ENCODE measurements at regions not wholly inside any gene's neighbourhood (a gene's known extent, or its start where the extent isn't known, plus 50 kb on each side); places are given as distances from the start of the nearest gene placed in this dataset.
A peak's percentile ranks its signal among the peaks of the same experiment; 100 is the strongest.

DNA sequence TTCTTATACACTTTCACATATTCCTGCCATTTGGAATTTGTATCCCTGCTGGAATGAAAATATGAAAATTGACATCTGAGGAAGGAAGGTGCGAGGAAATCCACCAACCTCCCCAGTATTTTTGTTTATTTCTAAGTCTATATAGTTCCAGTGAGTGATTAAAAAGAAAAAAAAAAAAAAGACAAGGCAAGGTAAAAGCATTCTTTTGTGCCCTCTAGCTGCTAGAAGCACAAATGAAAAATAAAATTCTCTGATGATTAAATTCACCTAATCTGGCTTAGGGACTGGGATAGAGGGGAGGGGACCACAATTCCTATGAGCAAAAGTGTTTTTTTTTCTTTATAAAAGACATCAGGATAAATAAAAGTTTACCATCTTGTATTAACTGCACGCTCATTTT, 370.9 kb downstream of the NR2F2 start:
- WGBS, 4 donors, result 57 to 74% (median 67%) methylated on average over 2 of the region's 2 CpGs
- no peak for DNase-seq
- no peaks in the 10 kb centered on the region for H3K4me1 ChIP-seq (replicated peaks in 1 of 2)
- no peaks in the 10 kb centered on the region for H3K9me3 ChIP-seq (replicated peaks in 1 of 3)
- no peak overlapping the region for H3K4me3 ChIP-seq
- no peak overlapping the region for H3K27ac ChIP-seq
- H3K27me3 ChIP-seq, result no peaks in the 10 kb centered on the region
- intact Hi-C loops (cut with DNase I), result no loop called here
- no peaks in the 10 kb centered on the region for H3K36me3 ChIP-seq (replicated peaks in 1 of 2)
- TF ChIP-seq POLR2A (IDR thresholded peaks at IDR 0.05) (no peak), CTCF (IDR thresholded peaks at IDR 0.05) (peak in 3 of 6 experiments; percentile 4 to 32 (median 25))

GRCh38 chr15:96701877-96702276, 371.4 kb downstream of the NR2F2 start:
- Histone ChIP-seq H3K9me3 (replicated peaks in 1 of 3) (no peaks in the 10 kb centered on the region), H3K27ac (no peak overlapping the region), H3K4me1 (replicated peaks in 1 of 2) (no peaks in the 10 kb centered on the region), H3K4me3 (no peak overlapping the region), H3K27me3 (no peaks in the 10 kb centered on the region), H3K36me3 (replicated peaks in 1 of 2) (no peaks in the 10 kb centered on the region)
- no peak for TF ChIP-seq CTCF (IDR thresholded peaks at IDR 0.05)
- TF ChIP-seq POLR2A (IDR thresholded peaks at IDR 0.05), result no peak
- DNase-seq, result no peak
- WGBS, 4 donors, result 47 to 56% (median 48%) methylated on average over 2 of the region's 2 CpGs
- intact Hi-C loops (cut with DNase I), result no loop called here

GRCh38 chr15:96702589-96702988, 372.1 kb downstream of the NR2F2 start:
- no peaks in the 10 kb centered on the region for H3K9me3 ChIP-seq (replicated peaks in 1 of 3)
- H3K4me3 ChIP-seq, result no peak overlapping the region
- 49 to 55% (median 52%) methylated on average over 4 of the region's 4 CpGs for WGBS, 4 donors
- H3K27me3 ChIP-seq, result no peaks in the 10 kb centered on the region
- H3K36me3 ChIP-seq (replicated peaks in 1 of 2), result no peaks in the 10 kb centered on the region
- TF ChIP-seq CTCF (IDR thresholded peaks at IDR 0.05) (no peak), POLR2A (IDR thresholded peaks at IDR 0.05) (no peak)
- H3K27ac ChIP-seq, result no peak overlapping the region
- intact Hi-C loops (cut with DNase I), result no loop called here
- no peaks in the 10 kb centered on the region for H3K4me1 ChIP-seq (replicated peaks in 1 of 2)
- no peak for DNase-seq

- no peak for TF ChIP-seq POLR2A (IDR thresholded peaks at IDR 0.05)
- no peak for TF ChIP-seq CTCF (IDR thresholded peaks at IDR 0.05)
- no peak for DNase-seq
- Histone ChIP-seq H3K9me3 (replicated peaks in 1 of 3) (no peaks in the 10 kb centered on the region), H3K4me1 (replicated peaks in 1 of 2) (no peaks in the 10 kb centered on the region), H3K4me3 (no peak overlapping the region), H3K27me3 (no peaks in the 10 kb centered on the region), H3K27ac (no peak overlapping the region), H3K36me3 (replicated peaks in 1 of 2) (no peaks in the 10 kb centered on the region)
- intact Hi-C loops (cut with DNase I), result no loop called here
- 55 to 67% (median 62%) methylated on average over 3 of the region's 3 CpGs for WGBS, 4 donors
Observed at GRCh38 chr15:96703091-96703490, 372.6 kb downstream of the NR2F2 start.
